ENCODE measurements at regions not wholly inside any gene's neighbourhood (a gene's known extent, or its start where the extent isn't known, plus 50 kb on each side); places are given as distances from the start of the nearest gene placed in this dataset.

DNA sequence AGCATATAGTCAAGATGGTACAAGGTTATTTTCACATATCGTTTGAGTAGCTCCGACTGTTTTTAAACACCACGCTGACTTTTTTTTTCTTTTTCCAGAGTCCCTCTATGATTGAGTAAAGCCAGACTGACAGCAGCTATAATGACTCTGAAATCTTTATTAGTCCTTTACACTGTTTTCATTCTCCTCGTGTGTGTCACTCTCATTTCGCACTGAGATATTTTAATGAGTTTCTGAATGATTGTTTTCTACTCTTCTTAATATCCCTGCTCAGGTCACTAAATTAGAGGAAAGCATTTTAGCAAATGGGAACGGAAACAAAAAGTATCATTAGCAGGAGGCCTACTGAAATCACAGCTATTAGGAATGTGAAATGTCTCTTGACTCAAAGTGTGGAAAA is 162.3 kb upstream of the MTPN start:
- Histone ChIP-seq H3K9me3 (ENCODE audit: low read length) (no peaks in the 10 kb centered on the region), H3K79me2 (ENCODE audit: insufficient read depth, low read length) (no peaks in the 10 kb centered on the region)
- TF ChIP-seq EZH2 (IDR thresholded peaks at IDR 0.05; ENCODE audit: borderline replicate concordance, low read length): no peak
- TF ChIP-seq, protein P1, sequence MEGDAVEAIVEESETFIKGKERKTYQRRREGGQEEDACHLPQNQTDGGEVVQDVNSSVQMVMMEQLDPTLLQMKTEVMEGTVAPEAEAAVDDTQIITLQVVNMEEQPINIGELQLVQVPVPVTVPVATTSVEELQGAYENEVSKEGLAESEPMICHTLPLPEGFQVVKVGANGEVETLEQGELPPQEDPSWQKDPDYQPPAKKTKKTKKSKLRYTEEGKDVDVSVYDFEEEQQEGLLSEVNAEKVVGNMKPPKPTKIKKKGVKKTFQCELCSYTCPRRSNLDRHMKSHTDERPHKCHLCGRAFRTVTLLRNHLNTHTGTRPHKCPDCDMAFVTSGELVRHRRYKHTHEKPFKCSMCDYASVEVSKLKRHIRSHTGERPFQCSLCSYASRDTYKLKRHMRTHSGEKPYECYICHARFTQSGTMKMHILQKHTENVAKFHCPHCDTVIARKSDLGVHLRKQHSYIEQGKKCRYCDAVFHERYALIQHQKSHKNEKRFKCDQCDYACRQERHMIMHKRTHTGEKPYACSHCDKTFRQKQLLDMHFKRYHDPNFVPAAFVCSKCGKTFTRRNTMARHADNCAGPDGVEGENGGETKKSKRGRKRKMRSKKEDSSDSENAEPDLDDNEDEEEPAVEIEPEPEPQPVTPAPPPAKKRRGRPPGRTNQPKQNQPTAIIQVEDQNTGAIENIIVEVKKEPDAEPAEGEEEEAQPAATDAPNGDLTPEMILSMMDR (IDR thresholded peaks at IDR 0.05; ENCODE audit: low read length): no peak

DNA sequence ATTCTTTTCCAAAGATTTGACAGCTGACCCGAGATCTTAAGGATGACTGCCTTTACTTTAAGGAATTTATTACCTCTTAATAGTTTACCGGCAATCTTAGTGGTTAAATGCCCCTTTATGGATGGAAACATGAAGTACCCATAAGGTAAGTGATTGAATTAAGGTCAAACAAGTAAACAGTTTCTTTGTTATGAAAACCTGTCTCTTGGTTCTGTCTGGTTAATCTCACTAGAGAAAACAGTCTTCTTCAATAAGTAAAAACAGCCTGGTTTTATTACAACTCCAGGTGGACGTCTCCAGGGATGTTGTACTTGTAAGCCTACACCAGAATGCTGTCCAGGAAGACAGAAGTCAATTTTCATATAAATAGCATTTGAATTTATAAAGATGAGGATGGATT is 161.8 kb upstream of the MTPN start:
- Histone ChIP-seq H2AFZ (ENCODE audit: low read length) (no peak overlapping the region), H3F3A (ENCODE audit: insufficient read depth, low read length) (no peaks in the 10 kb centered on the region), H3K4me1 (ENCODE audit: insufficient read depth, low read length, severe bottlenecking) (no peaks in the 10 kb centered on the region), H3K4me3 (ENCODE audit: low read depth, low read length, poor library complexity, severe bottlenecking) (no peak overlapping the region), H3K27ac (ENCODE audit: low read depth, low read length, poor library complexity, severe bottlenecking) (no peak overlapping the region), H3K9me3 (ENCODE audit: low read length) (no peaks in the 10 kb centered on the region), H3K9ac (ENCODE audit: low read length) (no peak overlapping the region), H3K27me3 (ENCODE audit: insufficient read depth, low read length) (no peaks in the 10 kb centered on the region), H3K79me2 (ENCODE audit: insufficient read depth, low read length) (no peaks in the 10 kb centered on the region), H3K36me3 (ENCODE audit: insufficient read depth, low read length) (no peaks in the 10 kb centered on the region), H3K9me2 (ENCODE audit: low read depth, low read length) (no peaks in the 10 kb centered on the region), H4K20me1 (ENCODE audit: insufficient read depth, low read length) (no peaks in the 10 kb centered on the region), H3K4me2 (ENCODE audit: low read length) (no peak overlapping the region)
- TF ChIP-seq, protein P1 (IDR thresholded peaks at IDR 0.05; ENCODE audit: low read length): no peak
- TF ChIP-seq EZH2 (IDR thresholded peaks at IDR 0.05; ENCODE audit: borderline replicate concordance, low read length): no peak

More for the DNA sequence above, 162.3 kb upstream of the MTPN start:
- Histone ChIP-seq H3K4me2 (ENCODE audit: low read length) (no peak overlapping the region), H3K9ac (ENCODE audit: low read length) (no peak overlapping the region), H2AFZ (ENCODE audit: low read length) (no peak overlapping the region), H3K4me1 (ENCODE audit: insufficient read depth, low read length, severe bottlenecking) (no peaks in the 10 kb centered on the region), H3K27me3 (ENCODE audit: insufficient read depth, low read length) (no peaks in the 10 kb centered on the region), H3F3A (ENCODE audit: insufficient read depth, low read length) (no peaks in the 10 kb centered on the region), H3K36me3 (ENCODE audit: insufficient read depth, low read length) (no peaks in the 10 kb centered on the region), H4K20me1 (ENCODE audit: insufficient read depth, low read length) (no peaks in the 10 kb centered on the region), H3K4me3 (ENCODE audit: low read depth, low read length, poor library complexity, severe bottlenecking) (no peak overlapping the region), H3K27ac (ENCODE audit: low read depth, low read length, poor library complexity, severe bottlenecking) (no peak overlapping the region), H3K9me2 (ENCODE audit: low read depth, low read length) (no peaks in the 10 kb centered on the region)

DNA sequence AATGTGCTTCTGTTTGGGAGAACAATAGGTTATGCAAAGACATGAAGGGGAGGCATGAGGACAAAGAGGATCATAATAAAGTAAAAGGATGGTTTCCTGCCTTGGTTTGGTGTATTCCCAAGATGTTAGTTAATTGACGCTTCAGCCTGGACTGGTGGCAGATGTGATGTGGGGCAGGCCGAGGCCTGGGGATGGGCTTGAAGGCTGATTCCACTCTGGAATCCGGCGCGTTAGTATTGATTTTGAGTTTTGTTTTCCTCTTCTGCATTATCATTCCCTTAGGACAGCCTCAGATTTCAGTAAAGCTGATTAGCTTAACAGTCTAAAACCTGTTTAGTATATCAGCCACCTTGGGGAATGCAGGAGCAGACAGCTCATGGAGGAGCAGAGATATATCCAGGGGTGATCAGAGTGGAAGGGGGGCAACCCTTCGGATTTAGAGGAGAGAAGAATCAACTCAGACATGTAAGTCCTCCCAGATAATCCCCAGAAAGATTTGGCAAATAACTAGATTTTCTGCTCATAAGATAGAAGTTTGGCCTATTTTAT is 159.8 kb upstream of the MTPN start:
- H3K4me3 ChIP-seq (ENCODE audit: low read depth, low read length, poor library complexity, severe bottlenecking): no peak overlapping the region
- no peak for TF ChIP-seq EZH2 (IDR thresholded peaks at IDR 0.05; ENCODE audit: borderline replicate concordance, low read length)
- no peaks in the 10 kb centered on the region for H3K79me2 ChIP-seq (ENCODE audit: insufficient read depth, low read length)
- H3K9me3 ChIP-seq (ENCODE audit: low read length): no peaks in the 10 kb centered on the region
- H3K4me1 ChIP-seq (ENCODE audit: insufficient read depth, low read length, severe bottlenecking): no peaks in the 10 kb centered on the region
- H3F3A ChIP-seq (ENCODE audit: insufficient read depth, low read length): no peaks in the 10 kb centered on the region
- no peak overlapping the region for H3K4me2 ChIP-seq (ENCODE audit: low read length)
- H3K27ac ChIP-seq (ENCODE audit: low read depth, low read length, poor library complexity, severe bottlenecking): no peak overlapping the region
- H3K9ac ChIP-seq (ENCODE audit: low read length): no peak overlapping the region
- H2AFZ ChIP-seq (ENCODE audit: low read length): no peak overlapping the region
- no peaks in the 10 kb centered on the region for H3K27me3 ChIP-seq (ENCODE audit: insufficient read depth, low read length)
- H4K20me1 ChIP-seq (ENCODE audit: insufficient read depth, low read length): no peaks in the 10 kb centered on the region
- no peaks in the 10 kb centered on the region for H3K36me3 ChIP-seq (ENCODE audit: insufficient read depth, low read length)
- H3K9me2 ChIP-seq (ENCODE audit: low read depth, low read length): no peaks in the 10 kb centered on the region

DNA sequence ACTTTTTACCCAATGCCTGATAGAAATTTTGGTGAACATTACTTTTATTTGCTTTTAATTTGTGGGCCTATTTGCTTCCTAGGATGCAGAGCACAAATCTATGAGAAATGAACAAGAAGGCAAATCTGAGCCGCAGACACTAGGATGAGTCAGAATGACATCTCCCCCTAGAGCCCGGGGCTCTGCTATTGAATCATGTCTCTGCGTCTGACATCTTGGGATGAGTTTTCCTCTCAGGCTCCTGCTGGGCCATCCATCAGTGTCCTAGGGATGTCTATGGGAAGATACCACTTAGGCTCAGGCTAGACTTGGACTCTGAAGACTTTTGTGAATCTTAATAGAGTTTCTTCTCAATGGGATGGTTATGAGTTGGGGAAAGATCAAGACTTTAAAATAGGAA is 157.3 kb upstream of the MTPN start:
- H3K79me2 ChIP-seq (ENCODE audit: insufficient read depth, low read length): no peaks in the 10 kb centered on the region
- H3K27ac ChIP-seq (ENCODE audit: low read depth, low read length, poor library complexity, severe bottlenecking): no peak overlapping the region
- no peak overlapping the region for H2AFZ ChIP-seq (ENCODE audit: low read length)
- no peak overlapping the region for H3K4me3 ChIP-seq (ENCODE audit: low read depth, low read length, poor library complexity, severe bottlenecking)
- no peaks in the 10 kb centered on the region for H3K36me3 ChIP-seq (ENCODE audit: insufficient read depth, low read length)
- H3K9ac ChIP-seq (ENCODE audit: low read length): no peak overlapping the region
- no peaks in the 10 kb centered on the region for H4K20me1 ChIP-seq (ENCODE audit: insufficient read depth, low read length)
- no peaks in the 10 kb centered on the region for H3K4me1 ChIP-seq (ENCODE audit: insufficient read depth, low read length, severe bottlenecking)
- H3F3A ChIP-seq (ENCODE audit: insufficient read depth, low read length): no peaks in the 10 kb centered on the region
- TF ChIP-seq EZH2 (IDR thresholded peaks at IDR 0.05; ENCODE audit: borderline replicate concordance, low read length): no peak
- TF ChIP-seq, protein P1 (IDR thresholded peaks at IDR 0.05; ENCODE audit: low read length): no peak
- H3K9me2 ChIP-seq (ENCODE audit: low read depth, low read length): no peaks in the 10 kb centered on the region
- H3K9me3 ChIP-seq (ENCODE audit: low read length): no peaks in the 10 kb centered on the region
- H3K4me2 ChIP-seq (ENCODE audit: low read length): no peak overlapping the region
- H3K27me3 ChIP-seq (ENCODE audit: insufficient read depth, low read length): no peaks in the 10 kb centered on the region

All from OCI-LY1 (cell line).